Colonic mucosa (tissue), 4 donors: ENCODE measurements at regions not wholly inside any gene's neighbourhood (a gene's known extent, or its start where the extent isn't known, plus 50 kb on each side); places are given as distances from the start of the nearest gene placed in this dataset.

Experiments
- DNase-seq: peaks from one replicate; pipeline ENCODE4 v3.0.0-alpha.2; 2020
- H3K27ac ChIP-seq: fragments of 200-600 bp; one replicate; pipeline ENCODE4 v1.8.0; 2021
- H3K27me3 ChIP-seq: fragments of 200-600 bp; one replicate; pipeline ENCODE4 v1.8.0; 2021
- H3K36me3 ChIP-seq: fragments of 200-600 bp; one replicate; pipeline ENCODE4 v1.8.0; 2021
- H3K4me1 ChIP-seq: fragments of 200-600 bp; one replicate; pipeline ENCODE4 v1.8.0; 2021; ENCODE audit warnings: mild to moderate bottlenecking
- H3K4me3 ChIP-seq: fragments of 200-600 bp; one replicate; pipeline ENCODE4 v1.8.0; 2021
- H3K9ac ChIP-seq, 2 donors: one replicate each; pipeline ENCODE4 v1.7.0; 2013; ENCODE audit warnings: control low read depth in 2 of 2, low read depth in 2 of 2, low read length in 2 of 2
- H3K9me3 ChIP-seq: fragments of 200-600 bp; one replicate; pipeline ENCODE4 v1.8.0; 2021
- intact Hi-C: fragments of 100-400 bp; cut with DNase I; formaldehyde crosslinking; loops from one replicate; pipeline ENCODE4 v1.14.1; 2022
- TF ChIP-seq, protein P1 (sequence below): fragments of 200-600 bp; IDR thresholded peaks from one replicate; pipeline ENCODE4 v1.8.0; 2022; ENCODE audit warnings: antibody characterized with exemption, mild to moderate bottlenecking
- donor health status: healthy.
- donor health status: DM: no; HTN: no; CAD: no.
- donor health status: DM: no; HTN: no; CAD: no.

GRCh38 chr2:168355121-168355520 lies 101.0 kb upstream of the CERS6 start:
- H3K36me3 ChIP-seq, result no peaks in the 10 kb centered on the region
- TF ChIP-seq, protein P1, sequence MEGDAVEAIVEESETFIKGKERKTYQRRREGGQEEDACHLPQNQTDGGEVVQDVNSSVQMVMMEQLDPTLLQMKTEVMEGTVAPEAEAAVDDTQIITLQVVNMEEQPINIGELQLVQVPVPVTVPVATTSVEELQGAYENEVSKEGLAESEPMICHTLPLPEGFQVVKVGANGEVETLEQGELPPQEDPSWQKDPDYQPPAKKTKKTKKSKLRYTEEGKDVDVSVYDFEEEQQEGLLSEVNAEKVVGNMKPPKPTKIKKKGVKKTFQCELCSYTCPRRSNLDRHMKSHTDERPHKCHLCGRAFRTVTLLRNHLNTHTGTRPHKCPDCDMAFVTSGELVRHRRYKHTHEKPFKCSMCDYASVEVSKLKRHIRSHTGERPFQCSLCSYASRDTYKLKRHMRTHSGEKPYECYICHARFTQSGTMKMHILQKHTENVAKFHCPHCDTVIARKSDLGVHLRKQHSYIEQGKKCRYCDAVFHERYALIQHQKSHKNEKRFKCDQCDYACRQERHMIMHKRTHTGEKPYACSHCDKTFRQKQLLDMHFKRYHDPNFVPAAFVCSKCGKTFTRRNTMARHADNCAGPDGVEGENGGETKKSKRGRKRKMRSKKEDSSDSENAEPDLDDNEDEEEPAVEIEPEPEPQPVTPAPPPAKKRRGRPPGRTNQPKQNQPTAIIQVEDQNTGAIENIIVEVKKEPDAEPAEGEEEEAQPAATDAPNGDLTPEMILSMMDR, result no peak
- H3K27me3 ChIP-seq, result no peaks in the 10 kb centered on the region
- no peak overlapping the region for H3K4me3 ChIP-seq
- intact Hi-C loops, result no loop called here
- H3K27ac ChIP-seq, result no peak overlapping the region
- no peak overlapping the region for H3K9ac ChIP-seq
- no peaks in the 10 kb centered on the region for H3K9me3 ChIP-seq
- DNase-seq, result no peak
- H3K4me1 ChIP-seq, result no peaks in the 10 kb centered on the region

DNA sequence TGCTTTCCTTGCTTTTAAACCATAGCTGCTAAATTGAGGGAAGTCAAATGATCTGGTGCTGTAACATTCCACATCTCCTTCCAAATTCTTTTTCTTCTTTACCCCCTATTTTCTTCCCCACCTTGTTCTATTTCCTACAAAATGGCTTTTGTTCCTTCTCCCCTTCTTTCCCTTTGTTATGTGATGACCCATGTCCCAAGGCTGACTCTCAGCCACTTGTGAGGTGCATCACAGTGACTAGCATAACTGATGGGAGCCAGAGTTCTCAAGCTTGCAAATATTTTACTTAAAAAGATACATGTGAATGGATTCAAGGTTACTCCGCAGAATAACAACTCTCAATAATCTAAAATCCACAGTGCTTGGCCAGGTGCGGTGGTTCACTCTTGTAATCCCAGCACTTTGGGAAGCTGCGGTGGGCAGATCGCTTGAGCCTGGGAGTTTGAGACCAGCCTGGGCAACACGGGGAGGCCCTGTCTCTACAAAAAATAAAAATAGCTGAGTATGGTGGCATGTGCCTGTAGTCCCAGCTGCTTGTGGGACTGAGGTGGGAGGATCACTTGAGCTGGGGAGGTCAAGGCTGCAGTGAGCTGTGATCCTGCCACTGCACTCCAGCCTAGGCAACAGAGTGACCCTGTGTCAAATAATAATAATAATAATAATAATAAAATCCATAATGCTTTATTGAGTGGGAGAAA lies 100.1 kb upstream of the CERS6 start:
- H3K4me3 ChIP-seq, result no peak overlapping the region
- no peaks in the 10 kb centered on the region for H3K27me3 ChIP-seq
- intact Hi-C loops, result no loop called here
- no peak overlapping the region for H3K27ac ChIP-seq
- H3K36me3 ChIP-seq, result no peaks in the 10 kb centered on the region
- no peak for DNase-seq
- TF ChIP-seq, protein P1, result no peak
- H3K9ac ChIP-seq, result no peak overlapping the region
- H3K4me1 ChIP-seq, result no peaks in the 10 kb centered on the region
- H3K9me3 ChIP-seq, result no peaks in the 10 kb centered on the region

DNA sequence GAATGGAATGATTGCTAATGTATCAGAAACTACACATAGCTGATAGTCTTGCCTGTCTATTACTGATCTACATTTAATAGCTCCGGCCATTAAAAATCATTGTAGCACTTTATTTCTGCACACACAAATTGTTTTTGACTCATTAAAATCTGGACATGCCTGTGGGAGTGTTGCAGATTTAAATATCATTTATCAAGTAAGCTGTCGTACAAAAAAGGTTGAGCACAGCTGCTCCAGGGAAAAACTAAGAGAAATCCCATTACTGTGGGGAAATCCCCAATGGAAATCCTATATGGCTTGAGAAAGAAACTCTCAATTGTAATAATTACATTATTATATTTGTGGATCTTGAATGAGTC lies 99.6 kb upstream of the CERS6 start:
- Histone ChIP-seq H3K36me3 (no peaks in the 10 kb centered on the region), H3K9me3 (no peaks in the 10 kb centered on the region), H3K27me3 (no peaks in the 10 kb centered on the region), H3K27ac (no peak overlapping the region), H3K9ac (no peak overlapping the region), H3K4me1 (no peaks in the 10 kb centered on the region), H3K4me3 (no peak overlapping the region)
- no peak for DNase-seq
- intact Hi-C loops, result no loop called here
- TF ChIP-seq, protein P1, result no peak

DNA sequence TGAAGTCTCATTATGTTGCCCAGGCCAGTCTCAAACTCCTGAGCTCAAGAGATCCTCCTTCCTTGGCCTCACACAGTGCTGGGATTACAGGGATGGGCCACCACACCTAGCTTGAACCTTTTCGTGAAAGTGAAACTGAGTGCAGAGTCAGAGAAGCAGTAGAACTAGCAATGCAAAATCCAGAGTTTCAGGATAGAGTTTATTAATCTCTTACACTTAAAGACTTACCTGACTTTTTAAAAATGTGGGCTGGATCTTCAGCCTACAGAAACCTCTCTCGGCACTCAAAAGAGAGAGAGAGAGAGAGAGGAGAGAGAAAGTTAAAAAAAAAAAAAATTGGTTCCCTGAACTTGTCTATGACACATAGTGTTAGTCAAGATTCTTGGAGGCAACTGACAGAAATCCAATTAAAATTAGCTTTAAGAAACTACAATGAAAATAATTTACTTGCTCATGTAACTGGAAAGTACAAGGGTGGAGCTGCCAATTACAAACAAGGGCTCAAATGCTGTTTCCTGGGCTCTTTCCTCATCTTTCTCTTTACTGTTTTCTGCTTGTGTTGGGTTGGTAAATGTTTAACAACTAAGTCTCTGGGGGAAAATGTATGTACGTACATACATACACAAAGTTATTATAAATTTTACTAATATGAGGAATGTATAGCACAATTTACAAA lies 98.1 kb upstream of the CERS6 start:
- Histone ChIP-seq H3K36me3 (no peaks in the 10 kb centered on the region), H3K9me3 (no peaks in the 10 kb centered on the region), H3K27ac (peak overlapping the region; percentile 8), H3K9ac (no peak overlapping the region), H3K27me3 (no peaks in the 10 kb centered on the region), H3K4me3 (no peak overlapping the region), H3K4me1 (no peaks in the 10 kb centered on the region)
- peak; percentile 45 for DNase-seq
- intact Hi-C loops, result no loop called here
- TF ChIP-seq, protein P1, result no peak

GRCh38 chr2:168359082-168359481 lies 97.0 kb upstream of the CERS6 start:
- TF ChIP-seq, protein P1, result no peak
- no peaks in the 10 kb centered on the region for H3K4me1 ChIP-seq
- H3K27ac ChIP-seq, result no peak overlapping the region
- H3K9ac ChIP-seq, result no peak overlapping the region
- H3K9me3 ChIP-seq, result no peaks in the 10 kb centered on the region
- H3K4me3 ChIP-seq, result no peak overlapping the region
- H3K36me3 ChIP-seq, result no peaks in the 10 kb centered on the region
- intact Hi-C loops, result no loop called here
- no peak for DNase-seq
- H3K27me3 ChIP-seq, result no peaks in the 10 kb centered on the region
